ENCODE measurements at regions not wholly inside any gene's neighbourhood (a gene's known extent, or its start where the extent isn't known, plus 50 kb on each side); places are given as distances from the start of the nearest gene placed in this dataset.

DNA sequence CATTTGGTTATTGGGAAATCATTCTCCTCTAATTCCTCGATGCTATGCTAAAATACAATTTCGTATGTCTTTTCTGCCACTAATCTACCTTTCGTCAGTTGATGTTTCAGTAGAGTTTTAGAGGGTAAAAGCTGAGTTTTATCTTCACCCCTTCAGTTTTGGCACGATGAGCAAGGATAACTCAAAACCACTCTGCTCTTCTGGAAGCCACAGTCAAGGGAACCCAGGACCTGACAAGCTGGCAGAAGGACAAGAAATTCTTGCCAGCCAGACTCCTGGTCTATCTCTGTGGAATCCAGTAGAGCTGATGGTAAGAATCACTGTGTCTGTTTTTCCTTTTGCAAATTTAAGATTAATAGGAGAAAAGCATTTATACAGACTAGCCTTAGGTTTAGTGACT is 414.4 kb upstream of the LRRC3B start:
- WGBS: 77% methylated on average over 4 of the region's 4 CpGs
- TF ChIP-seq EGR1 (IDR thresholded peaks at IDR 0.05; ENCODE audit: low read depth in 2 of 2) (no peak), REST (IDR thresholded peaks at IDR 0.05) (no peak)
- TF ChIP-seq, protein P1, sequence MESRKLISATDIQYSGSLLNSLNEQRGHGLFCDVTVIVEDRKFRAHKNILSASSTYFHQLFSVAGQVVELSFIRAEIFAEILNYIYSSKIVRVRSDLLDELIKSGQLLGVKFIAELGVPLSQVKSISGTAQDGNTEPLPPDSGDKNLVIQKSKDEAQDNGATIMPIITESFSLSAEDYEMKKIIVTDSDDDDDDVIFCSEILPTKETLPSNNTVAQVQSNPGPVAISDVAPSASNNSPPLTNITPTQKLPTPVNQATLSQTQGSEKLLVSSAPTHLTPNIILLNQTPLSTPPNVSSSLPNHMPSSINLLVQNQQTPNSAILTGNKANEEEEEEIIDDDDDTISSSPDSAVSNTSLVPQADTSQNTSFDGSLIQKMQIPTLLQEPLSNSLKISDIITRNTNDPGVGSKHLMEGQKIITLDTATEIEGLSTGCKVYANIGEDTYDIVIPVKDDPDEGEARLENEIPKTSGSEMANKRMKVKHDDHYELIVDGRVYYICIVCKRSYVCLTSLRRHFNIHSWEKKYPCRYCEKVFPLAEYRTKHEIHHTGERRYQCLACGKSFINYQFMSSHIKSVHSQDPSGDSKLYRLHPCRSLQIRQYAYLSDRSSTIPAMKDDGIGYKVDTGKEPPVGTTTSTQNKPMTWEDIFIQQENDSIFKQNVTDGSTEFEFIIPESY (IDR thresholded peaks at IDR 0.05): no peak

GRCh38 chr3:26229801-26230200 is 392.8 kb upstream of the LRRC3B start:
- Histone ChIP-seq H3K4me3 (ENCODE audit: low read depth in 1 of 3, low read length in 3 of 3) (no peak overlapping the region), H3K4me1 (ENCODE audit: control insufficient read depth in 4 of 4, insufficient read depth in 4 of 4, low read length in 3 of 4) (no peaks in the 10 kb centered on the region), H3K9me3 (ENCODE audit: control insufficient read depth in 4 of 4, low read length in 3 of 4) (no peaks in the 10 kb centered on the region), H3K27me3 (ENCODE audit: control insufficient read depth in 4 of 4, insufficient read depth in 4 of 4, low read length in 3 of 4) (no peaks in the 10 kb centered on the region), H3K36me3 (ENCODE audit: control insufficient read depth in 4 of 4, insufficient read depth in 3 of 4, low read depth in 1 of 4, low read length in 3 of 4) (no peaks in the 10 kb centered on the region), H3K9ac (ENCODE audit: low read depth in 1 of 2, low read length in 2 of 2) (no peak overlapping the region), H3K27ac (ENCODE audit: low read depth in 1 of 2, low read length in 2 of 2) (no peak overlapping the region)
- 85% methylated on average over 2 of the region's 2 CpGs for WGBS
- TF ChIP-seq HNF4A (conservative IDR thresholded peaks at IDR 0.05) (no peak), HNF4G (IDR thresholded peaks at IDR 0.05) (no peak), GABPA (IDR thresholded peaks at IDR 0.05 in 1 of 2, conservative IDR thresholded peaks at IDR 0.05 in 1 of 2) (no peak)
- TF ChIP-seq, protein P1 (IDR thresholded peaks at IDR 0.05): no peak
- TF ChIP-seq, protein P2, sequence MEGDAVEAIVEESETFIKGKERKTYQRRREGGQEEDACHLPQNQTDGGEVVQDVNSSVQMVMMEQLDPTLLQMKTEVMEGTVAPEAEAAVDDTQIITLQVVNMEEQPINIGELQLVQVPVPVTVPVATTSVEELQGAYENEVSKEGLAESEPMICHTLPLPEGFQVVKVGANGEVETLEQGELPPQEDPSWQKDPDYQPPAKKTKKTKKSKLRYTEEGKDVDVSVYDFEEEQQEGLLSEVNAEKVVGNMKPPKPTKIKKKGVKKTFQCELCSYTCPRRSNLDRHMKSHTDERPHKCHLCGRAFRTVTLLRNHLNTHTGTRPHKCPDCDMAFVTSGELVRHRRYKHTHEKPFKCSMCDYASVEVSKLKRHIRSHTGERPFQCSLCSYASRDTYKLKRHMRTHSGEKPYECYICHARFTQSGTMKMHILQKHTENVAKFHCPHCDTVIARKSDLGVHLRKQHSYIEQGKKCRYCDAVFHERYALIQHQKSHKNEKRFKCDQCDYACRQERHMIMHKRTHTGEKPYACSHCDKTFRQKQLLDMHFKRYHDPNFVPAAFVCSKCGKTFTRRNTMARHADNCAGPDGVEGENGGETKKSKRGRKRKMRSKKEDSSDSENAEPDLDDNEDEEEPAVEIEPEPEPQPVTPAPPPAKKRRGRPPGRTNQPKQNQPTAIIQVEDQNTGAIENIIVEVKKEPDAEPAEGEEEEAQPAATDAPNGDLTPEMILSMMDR (IDR thresholded peaks at IDR 0.05; ENCODE audit: low read depth, low read length, missing input control): no peak
- TF ChIP-seq, protein P3, sequence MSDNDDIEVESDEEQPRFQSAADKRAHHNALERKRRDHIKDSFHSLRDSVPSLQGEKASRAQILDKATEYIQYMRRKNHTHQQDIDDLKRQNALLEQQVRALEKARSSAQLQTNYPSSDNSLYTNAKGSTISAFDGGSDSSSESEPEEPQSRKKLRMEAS (IDR thresholded peaks at IDR 0.05): no peak
- no peak for DNase-seq (ENCODE audit: low spot score)

More for the DNA sequence above, 414.4 kb upstream of the LRRC3B start:
- Histone ChIP-seq H3K4me3 (ENCODE audit: low read depth in 1 of 3, low read length in 3 of 3) (no peak overlapping the region), H3K36me3 (ENCODE audit: control insufficient read depth in 4 of 4, insufficient read depth in 3 of 4, low read depth in 1 of 4, low read length in 3 of 4) (no peaks in the 10 kb centered on the region), H3K9ac (ENCODE audit: low read depth in 1 of 2, low read length in 2 of 2) (no peak overlapping the region), H3K4me1 (ENCODE audit: control insufficient read depth in 4 of 4, insufficient read depth in 4 of 4, low read length in 3 of 4) (no peaks in the 10 kb centered on the region), H3K27me3 (ENCODE audit: control insufficient read depth in 4 of 4, insufficient read depth in 4 of 4, low read length in 3 of 4) (no peaks in the 10 kb centered on the region), H3K27ac (ENCODE audit: low read depth in 1 of 2, low read length in 2 of 2) (no peak overlapping the region), H3K9me3 (ENCODE audit: control insufficient read depth in 4 of 4, low read length in 3 of 4) (peaks cover 0 to 5% (median 1%) of the 10 kb centered on the region in 4 donors)
- no peak for DNase-seq (ENCODE audit: low spot score)

All from liver (tissue), 8 donors.